KMS-11 (cell line): ENCODE measurements at regions not wholly inside any gene's neighbourhood (a gene's known extent, or its start where the extent isn't known, plus 50 kb on each side); places are given as distances from the start of the nearest gene placed in this dataset.

Experiments used
- H2AFZ ChIP-seq: fragments of 200-600 bp; sonication (generic); 2 replicates; pipeline ENCODE4 v1.6.1; 2016; ENCODE audit warnings: antibody characterized with exemption, mixed run types, low read depth
- H3K27ac ChIP-seq: fragments of 200-600 bp; sonication (generic); 2 replicates; pipeline ENCODE4 v1.6.1; 2016; ENCODE audit warnings: mild to moderate bottlenecking, mixed run types
- H3K27me3 ChIP-seq: fragments of 200-600 bp; sonication (generic); 2 replicates; pipeline ENCODE4 v1.6.1; 2017; ENCODE audit warnings: mild to moderate bottlenecking, low read depth, mixed run types, moderate library complexity; ENCODE audit not compliant: insufficient read depth
- H3K36me3 ChIP-seq: fragments of 200-600 bp; sonication (generic); 2 replicates; pipeline ENCODE4 v1.6.1; 2017; ENCODE audit warnings: mild to moderate bottlenecking, mixed run types; ENCODE audit not compliant: insufficient read depth
- H3K4me1 ChIP-seq: fragments of 200-600 bp; sonication (generic); 2 replicates; pipeline ENCODE4 v1.6.1; 2016; ENCODE audit warnings: mild to moderate bottlenecking, low read depth, mixed run types; ENCODE audit not compliant: poor library complexity, severe bottlenecking
- H3K4me2 ChIP-seq: fragments of 200-600 bp; sonication (generic); 2 replicates; pipeline ENCODE4 v1.7.0; 2016; ENCODE audit warnings: mild to moderate bottlenecking, mixed run types
- H3K4me3 ChIP-seq: fragments of 200-600 bp; sonication (generic); IDR thresholded peaks from 2 replicates; pipeline ENCODE4 v1.6.1; 2017; ENCODE audit warnings: low read depth, low read length, mixed read lengths; ENCODE audit not compliant: insufficient read depth
- H3K79me2 ChIP-seq: fragments of 200-600 bp; sonication (generic); 2 replicates; pipeline ENCODE4 v1.6.1; 2016; ENCODE audit warnings: low read depth, mixed run types; ENCODE audit not compliant: insufficient read depth
- H3K9ac ChIP-seq: fragments of 200-600 bp; sonication (generic); 2 replicates; pipeline ENCODE4 v1.6.1; 2016; ENCODE audit warnings: mild to moderate bottlenecking, mixed run types
- H4K20me1 ChIP-seq: fragments of 200-600 bp; sonication (generic); 2 replicates; pipeline ENCODE4 v1.6.1; 2016; ENCODE audit warnings: mild to moderate bottlenecking, mixed run types; ENCODE audit not compliant: insufficient read depth
- CTCF ChIP-seq: fragments of 200-600 bp; sonication (generic); conservative IDR thresholded peaks from 2 replicates; pipeline ENCODE4 v1.6.1; 2017; ENCODE audit warnings: low read depth, mild to moderate bottlenecking, antibody characterized with exemption, low read length, moderate library complexity, mixed read lengths

GRCh38 chr18:56267334-56267733 is 371.1 kb downstream of the TXNL1 start:
- Histone ChIP-seq H2AFZ (no peak overlapping the region), H3K27ac (no peak overlapping the region), H4K20me1 (no peaks in the 10 kb centered on the region), H3K4me3 (no peak overlapping the region), H3K79me2 (no peaks in the 10 kb centered on the region), H3K4me2 (no peak overlapping the region), H3K9ac (no peak overlapping the region), H3K36me3 (no peaks in the 10 kb centered on the region), H3K27me3 (no peaks in the 10 kb centered on the region), H3K4me1 (no peaks in the 10 kb centered on the region)
- no peak for TF ChIP-seq CTCF

GRCh38 chr18:56258178-56258577 is 380.2 kb downstream of the TXNL1 start:
- Histone ChIP-seq H3K79me2 (no peaks in the 10 kb centered on the region), H3K36me3 (no peaks in the 10 kb centered on the region), H3K27me3 (no peaks in the 10 kb centered on the region), H3K9ac (no peak overlapping the region), H3K4me1 (no peaks in the 10 kb centered on the region), H2AFZ (no peak overlapping the region), H4K20me1 (no peaks in the 10 kb centered on the region), H3K4me2 (no peak overlapping the region), H3K27ac (no peak overlapping the region), H3K4me3 (no peak overlapping the region)
- TF ChIP-seq CTCF, result no peak

- Histone ChIP-seq H3K79me2 (no peaks in the 10 kb centered on the region), H4K20me1 (no peaks in the 10 kb centered on the region), H3K4me2 (no peak overlapping the region), H3K36me3 (no peaks in the 10 kb centered on the region), H3K4me1 (no peaks in the 10 kb centered on the region), H3K9ac (no peak overlapping the region), H3K27ac (no peak overlapping the region), H3K27me3 (no peaks in the 10 kb centered on the region), H2AFZ (no peak overlapping the region), H3K4me3 (no peak overlapping the region)
- no peak for TF ChIP-seq CTCF
These were observed 381.2 kb downstream of the TXNL1 start for GRCh38 chr18:56257205-56257604.

GRCh38 chr18:56256659-56257058 is 381.7 kb downstream of the TXNL1 start:
- H2AFZ ChIP-seq, result no peak overlapping the region

More at GRCh38 chr18:56256659-56257058, 381.7 kb downstream of the TXNL1 start:
- no peaks in the 10 kb centered on the region for H3K79me2 ChIP-seq
- no peak overlapping the region for H3K9ac ChIP-seq
- no peak overlapping the region for H3K4me3 ChIP-seq
- H3K4me1 ChIP-seq, result no peaks in the 10 kb centered on the region
- TF ChIP-seq CTCF, result no peak
- H3K27me3 ChIP-seq, result no peaks in the 10 kb centered on the region
- H3K27ac ChIP-seq, result no peak overlapping the region
- H3K36me3 ChIP-seq, result no peaks in the 10 kb centered on the region
- no peaks in the 10 kb centered on the region for H4K20me1 ChIP-seq
- H3K4me2 ChIP-seq, result no peak overlapping the region
